GM23338 (cell line): ENCODE measurements at regions not wholly inside any gene's neighbourhood (a gene's known extent, or its start where the extent isn't known, plus 50 kb on each side); places are given as distances from the start of the nearest gene placed in this dataset.

Source experiments
- ATAC-seq: fragments of 200-7000 bp; cut with Tn5 transposase; 3 replicates; pipeline ENCODE4 v1.9.1; 2020
- DNase-seq: peaks from one replicate; pipeline ENCODE4 v3.0.0-alpha.2; 2015; ENCODE audit warnings: low spot score
- H2AFZ ChIP-seq: fragments of 200-600 bp; sonication (generic); 2 replicates; pipeline ENCODE4 v1.8.0; 2016; ENCODE audit warnings: antibody characterized with exemption, mild to moderate bottlenecking, moderate library complexity
- H3F3A ChIP-seq: fragments of 200-600 bp; sonication (generic); replicated peaks from 2 replicates; pipeline ENCODE4 v1.8.0; 2017; ENCODE audit warnings: antibody characterized with exemption, mixed run types, low read depth
- H3K27ac ChIP-seq: fragments of 200-600 bp; sonication (generic); 2 replicates; pipeline ENCODE4 v1.6.1; 2016; ENCODE audit warnings: low read depth
- H3K27me3 ChIP-seq: fragments of 200-600 bp; sonication (generic); 2 replicates; pipeline ENCODE4 v1.8.0; 2016; ENCODE audit warnings: mild to moderate bottlenecking, mixed run types, moderate library complexity; ENCODE audit not compliant: insufficient read depth
- H3K36me3 ChIP-seq: fragments of 200-600 bp; sonication (generic); 2 replicates; pipeline ENCODE4 v1.8.0; 2016; ENCODE audit warnings: mild to moderate bottlenecking; ENCODE audit not compliant: insufficient read depth
- H3K4me1 ChIP-seq: fragments of 200-600 bp; sonication (generic); 2 replicates; pipeline ENCODE4 v1.8.0; 2016; ENCODE audit warnings: mild to moderate bottlenecking, moderate library complexity; ENCODE audit not compliant: insufficient read depth
- H3K4me2 ChIP-seq: fragments of 200-600 bp; sonication (generic); 2 replicates; pipeline ENCODE4 v1.7.1; 2017; ENCODE audit warnings: mixed run types
- H3K4me3 ChIP-seq: fragments of 200-600 bp; sonication (generic); 2 replicates; pipeline ENCODE4 v1.6.1; 2016; ENCODE audit warnings: mixed run types
- H3K79me2 ChIP-seq: fragments of 200-600 bp; sonication (generic); replicated peaks from 2 replicates; pipeline ENCODE4 v1.8.0; 2017; ENCODE audit warnings: mild to moderate bottlenecking; ENCODE audit not compliant: insufficient read depth
- H3K9me2 ChIP-seq: fragments of 200-600 bp; sonication (generic); 2 replicates; pipeline ENCODE4 v1.8.0; 2017; ENCODE audit not compliant: insufficient read depth
- H4K20me1 ChIP-seq: fragments of 200-600 bp; sonication (generic); replicated peaks from 2 replicates; pipeline ENCODE4 v1.8.0; 2017; ENCODE audit warnings: mild to moderate bottlenecking; ENCODE audit not compliant: insufficient read depth
- H3K27ac Mint-ChIP-seq: 2 replicates; pipeline ENCODE4 v1.8.0; 2020; ENCODE audit warnings: inconsistent platforms, mild to moderate bottlenecking, moderate library complexity, mixed read lengths
- H3K27me3 Mint-ChIP-seq: 3 replicates; pipeline ENCODE4 v1.8.0; 2022; ENCODE audit warnings: low read depth, mild to moderate bottlenecking, moderate library complexity, mixed read lengths, inconsistent platforms; ENCODE audit not compliant: insufficient read depth, poor library complexity
- H3K36me3 Mint-ChIP-seq: 3 replicates; pipeline ENCODE4 v1.8.0; 2021; ENCODE audit warnings: low read depth, mild to moderate bottlenecking, inconsistent platforms, moderate library complexity, mixed read lengths
- H3K4me1 Mint-ChIP-seq: 3 replicates; pipeline ENCODE4 v1.8.0; 2020; ENCODE audit warnings: mild to moderate bottlenecking, inconsistent platforms, mixed read lengths
- H3K4me3 Mint-ChIP-seq: 3 replicates; pipeline ENCODE4 v1.8.0; 2021; ENCODE audit warnings: moderate library complexity, mild to moderate bottlenecking, inconsistent platforms, mixed read lengths
- H3K9me3 Mint-ChIP-seq: 3 replicates; pipeline ENCODE4 v1.8.0; 2020; ENCODE audit warnings: moderate library complexity, mild to moderate bottlenecking, inconsistent platforms, mixed read lengths
- CREB1 ChIP-seq: fragments of 250-450 bp; sonication (Bioruptor Pico); IDR thresholded peaks from 2 replicates; pipeline ENCODE4 v1.5.0; 2020; ENCODE audit warnings: low read depth, mild to moderate bottlenecking, moderate library complexity
- CTCF ChIP-seq, 2 experiments: fragments of 200-600 bp in 1 of 2; sonication (generic) in 1 of 2; conservative IDR thresholded peaks; 2 replicates each; pipeline versions ENCODE4 v1.5.1 to v1.6.1; 2016 to 2017; ENCODE audit warnings: antibody characterized with exemption in 2 of 2, low read depth in 2 of 2, mild to moderate bottlenecking in 2 of 2, moderate library complexity in 1 of 2
- ETS1 ChIP-seq: IDR thresholded peaks from 2 replicates; pipeline ENCODE4 v1.6.1; 2016; ENCODE audit warnings: antibody characterized with exemption
- EZH2phosphoT487 ChIP-seq: fragments of 200-600 bp; sonication (generic); IDR thresholded peaks from one replicate; pipeline ENCODE4 v1.8.1; 2018; ENCODE audit warnings: antibody characterized with exemption; ENCODE audit not compliant: unreplicated experiment
- JUNB ChIP-seq: IDR thresholded peaks from one replicate; pipeline ENCODE4 v1.6.1; 2016; ENCODE audit warnings: antibody characterized with exemption; ENCODE audit not compliant: unreplicated experiment
- NANOG ChIP-seq: IDR thresholded peaks from 2 replicates; pipeline ENCODE4 v1.6.1; 2016; ENCODE audit warnings: antibody characterized with exemption, borderline replicate concordance
- POLR2AphosphoS5 ChIP-seq: IDR thresholded peaks from 2 replicates; pipeline ENCODE4 v1.6.1; 2016; ENCODE audit warnings: antibody characterized with exemption, low read depth
- REST ChIP-seq: IDR thresholded peaks from one replicate; pipeline ENCODE4 v1.6.1; 2018; ENCODE audit warnings: antibody characterized with exemption; ENCODE audit not compliant: unreplicated experiment
- ZNF114 ChIP-seq: fragments of 250-450 bp; sonication (Bioruptor Pico); IDR thresholded peaks from 2 replicates; pipeline ENCODE4 v1.5.0; 2020; ENCODE audit warnings: mild to moderate bottlenecking, moderate library complexity
- ZNF331 ChIP-seq: fragments of 250-450 bp; sonication (Bioruptor Pico); IDR thresholded peaks from 2 replicates; pipeline ENCODE4 v1.5.0; 2020; ENCODE audit warnings: low read depth, mild to moderate bottlenecking, moderate library complexity

GRCh38 chr1:8214501-8215173, 103.3 kb upstream of the SLC45A1 start:
- no peaks in the 10 kb centered on the region for H4K20me1 ChIP-seq
- H3K4me1 Mint-ChIP-seq = peaks cover 53% of the 10 kb centered on the region
- H2AFZ ChIP-seq = peak overlapping the region; percentile 87; the same call in 1 of the 2 replicates
- peak in 1 of 2 experiments; percentile 18; a peak in 1 of 4 replicates for TF ChIP-seq CTCF (conservative IDR thresholded peaks at IDR 0.05; ENCODE audit: low read depth in 2 of 2)
- TF ChIP-seq POLR2AphosphoS5 = no peak
- H3K27me3 Mint-ChIP-seq = peaks cover 6% of the 10 kb centered on the region
- H3K27ac ChIP-seq = no peak overlapping the region
- peak overlapping the region; percentile 55; the same call in 1 of the 2 replicates for H3K4me2 ChIP-seq
- peak; percentile 47 for DNase-seq
- no peaks in the 10 kb centered on the region for H3K79me2 ChIP-seq
- H3K36me3 ChIP-seq = no peaks in the 10 kb centered on the region
- H3K9me3 Mint-ChIP-seq = no peaks in the 10 kb centered on the region
- no peak overlapping the region for H3K27ac Mint-ChIP-seq
- no peak for ATAC-seq
- H3K27me3 ChIP-seq = peaks cover 14% of the 10 kb centered on the region; the same call in 1 of the 2 replicates
- H3K4me1 ChIP-seq = peaks cover 32% of the 10 kb centered on the region
- H3F3A ChIP-seq = peaks cover 14% of the 10 kb centered on the region
- no peaks in the 10 kb centered on the region for H3K9me2 ChIP-seq
- H3K4me3 Mint-ChIP-seq = no peak overlapping the region
- H3K36me3 Mint-ChIP-seq = no peaks in the 10 kb centered on the region
- no peak overlapping the region for H3K4me3 ChIP-seq

GRCh38 chr1:8213676-8214075, 104.2 kb upstream of the SLC45A1 start:
- H3K27me3 Mint-ChIP-seq = peaks cover 6% of the 10 kb centered on the region
- no peaks in the 10 kb centered on the region for H3K9me2 ChIP-seq
- no peak for TF ChIP-seq NANOG
- TF ChIP-seq CREB1 = no peak
- TF ChIP-seq CTCF (conservative IDR thresholded peaks at IDR 0.05; ENCODE audit: low read depth in 2 of 2) = no peak
- no peak overlapping the region for H3K4me2 ChIP-seq
- H3K4me1 Mint-ChIP-seq = peaks cover 55% of the 10 kb centered on the region
- H3K4me3 ChIP-seq = no peak overlapping the region
- H3K27me3 ChIP-seq = peaks cover 11% of the 10 kb centered on the region; the same call in 1 of the 2 replicates
- H3K27ac Mint-ChIP-seq = no peak overlapping the region
- no peaks in the 10 kb centered on the region for H3K36me3 ChIP-seq
- no peaks in the 10 kb centered on the region for H3K36me3 Mint-ChIP-seq
- H4K20me1 ChIP-seq = no peaks in the 10 kb centered on the region
- no peak overlapping the region for H3K4me3 Mint-ChIP-seq
- no peaks in the 10 kb centered on the region for H3K9me3 Mint-ChIP-seq
- DNase-seq (no peak), ATAC-seq (no peak)
- peaks cover 14% of the 10 kb centered on the region for H3F3A ChIP-seq
- H2AFZ ChIP-seq = peak overlapping the region; percentile 32; the same call in 1 of the 2 replicates
- H3K79me2 ChIP-seq = no peaks in the 10 kb centered on the region
- peaks cover 32% of the 10 kb centered on the region for H3K4me1 ChIP-seq
- H3K27ac ChIP-seq = no peak overlapping the region

GRCh38 chr1:8213136-8213535, 104.8 kb upstream of the SLC45A1 start:
- Histone ChIP-seq H2AFZ (peak overlapping the region; percentile 32; the same call in 1 of the 2 replicates), H3K4me1 (peaks cover 32% of the 10 kb centered on the region), H3K27me3 (peaks cover 6% of the 10 kb centered on the region; the same call in 1 of the 2 replicates), H3K4me3 (no peak overlapping the region), H4K20me1 (no peaks in the 10 kb centered on the region), H3K4me2 (no peak overlapping the region), H3K79me2 (no peaks in the 10 kb centered on the region), H3F3A (peaks cover 14% of the 10 kb centered on the region), H3K36me3 (no peaks in the 10 kb centered on the region), H3K9me2 (no peaks in the 10 kb centered on the region), H3K27ac (no peak overlapping the region)
- no peaks in the 10 kb centered on the region for H3K9me3 Mint-ChIP-seq
- no peak for DNase-seq
- H3K36me3 Mint-ChIP-seq = no peaks in the 10 kb centered on the region
- no peak overlapping the region for H3K27ac Mint-ChIP-seq
- H3K4me1 Mint-ChIP-seq = peaks cover 54% of the 10 kb centered on the region
- no peak overlapping the region for H3K4me3 Mint-ChIP-seq
- no peak for ATAC-seq
- H3K27me3 Mint-ChIP-seq = peaks cover 6% of the 10 kb centered on the region
- TF ChIP-seq JUNB = no peak
- no peak for TF ChIP-seq NANOG
- no peak for TF ChIP-seq POLR2AphosphoS5
- TF ChIP-seq REST = no peak
- TF ChIP-seq ETS1 = no peak
- no peak for TF ChIP-seq ZNF114 (CRISPR knock-in tag)
- no peak for TF ChIP-seq ZNF331 (CRISPR knock-in tag)
- no peak for TF ChIP-seq EZH2phosphoT487
